ENCODE measurements at regions not wholly inside any gene's neighbourhood (a gene's known extent, or its start where the extent isn't known, plus 50 kb on each side); places are given as distances from the start of the nearest gene placed in this dataset.

- intact Hi-C loops (cut with DNase I): no loop called here
- Histone ChIP-seq H3K4me3 (no peak overlapping the region), H3K36me3 (no peaks in the 10 kb centered on the region), H3K9me3 (no peaks in the 10 kb centered on the region), H3K4me1 (peaks cover 0 to 9% (median 6%) of the 10 kb centered on the region in 4 donors), H3K27me3 (no peaks in the 10 kb centered on the region), H3K27ac (replicated peaks in 1 of 4) (no peak overlapping the region)
- TF ChIP-seq CTCF (IDR thresholded peaks at IDR 0.05) (no peak), POLR2A (IDR thresholded peaks at IDR 0.05; ENCODE audit: low read depth) (no peak), POLR2AphosphoS5 (IDR thresholded peaks at IDR 0.05) (no peak), EP300 (IDR thresholded peaks at IDR 0.05) (no peak)
- no peak for DNase-seq (ENCODE audit: extremely low spot score)
These were observed 316.5 kb upstream of the USP24 start for GRCh38 chr1:55531644-55532043.

GRCh38 chr1:55530749-55531478, 315.8 kb upstream of the USP24 start:
- no peak for TF ChIP-seq POLR2AphosphoS5 (IDR thresholded peaks at IDR 0.05)
- no peak for TF ChIP-seq EP300 (IDR thresholded peaks at IDR 0.05)
- TF ChIP-seq CTCF (IDR thresholded peaks at IDR 0.05): no peak
- TF ChIP-seq POLR2A (IDR thresholded peaks at IDR 0.05; ENCODE audit: low read depth): no peak
- peaks cover 0 to 1% (median 0%) of the 10 kb centered on the region in 4 donors for H3K4me1 ChIP-seq
- no peak overlapping the region for H3K27ac ChIP-seq (replicated peaks in 1 of 4)

GRCh38 chr1:55529017-55529416, 313.9 kb upstream of the USP24 start:
- WGBS: 93% methylated on average over 4 of the region's 4 CpGs
- intact Hi-C loops (cut with DNase I): no loop called here
- Histone ChIP-seq H3K4me3 (no peak overlapping the region), H3K27me3 (no peaks in the 10 kb centered on the region), H3K27ac (replicated peaks in 1 of 4) (no peak overlapping the region), H3K4me1 (no peaks in the 10 kb centered on the region), H3K36me3 (no peaks in the 10 kb centered on the region), H3K9me3 (no peaks in the 10 kb centered on the region)
- DNase-seq (ENCODE audit: extremely low spot score): no peak
- TF ChIP-seq POLR2AphosphoS5 (IDR thresholded peaks at IDR 0.05): no peak
- no peak for TF ChIP-seq CTCF (IDR thresholded peaks at IDR 0.05)
- TF ChIP-seq POLR2A (IDR thresholded peaks at IDR 0.05; ENCODE audit: low read depth): no peak

More at GRCh38 chr1:55530749-55531478, 315.8 kb upstream of the USP24 start:
- WGBS: 85% methylated on average over 3 of the region's 3 CpGs
- H3K4me3 ChIP-seq: no peak overlapping the region
- intact Hi-C loops (cut with DNase I): no loop called here
- no peaks in the 10 kb centered on the region for H3K27me3 ChIP-seq
- DNase-seq (ENCODE audit: extremely low spot score): no peak
- H3K9me3 ChIP-seq: no peaks in the 10 kb centered on the region
- H3K36me3 ChIP-seq: no peaks in the 10 kb centered on the region

GRCh38 chr1:55527831-55528230, 312.7 kb upstream of the USP24 start:
- intact Hi-C loops (cut with DNase I): no loop called here
- H3K9me3 ChIP-seq: no peaks in the 10 kb centered on the region
- TF ChIP-seq POLR2A (IDR thresholded peaks at IDR 0.05; ENCODE audit: low read depth) (no peak), EP300 (IDR thresholded peaks at IDR 0.05) (no peak), CTCF (IDR thresholded peaks at IDR 0.05) (no peak), POLR2AphosphoS5 (IDR thresholded peaks at IDR 0.05) (no peak)
- no peaks in the 10 kb centered on the region for H3K27me3 ChIP-seq
- no peak for DNase-seq (ENCODE audit: extremely low spot score)
- 93% methylated on average over 1 of the region's 1 CpG for WGBS
- no peaks in the 10 kb centered on the region for H3K4me1 ChIP-seq
- H3K4me3 ChIP-seq: no peak overlapping the region
- H3K27ac ChIP-seq (replicated peaks in 1 of 4): no peak overlapping the region
- H3K36me3 ChIP-seq: no peaks in the 10 kb centered on the region

- intact Hi-C loops (cut with DNase I): no loop called here
- DNase-seq (ENCODE audit: extremely low spot score): no peak
- Histone ChIP-seq H3K4me1 (no peaks in the 10 kb centered on the region), H3K36me3 (no peaks in the 10 kb centered on the region), H3K27me3 (no peaks in the 10 kb centered on the region), H3K9me3 (no peaks in the 10 kb centered on the region), H3K27ac (replicated peaks in 1 of 4) (no peak overlapping the region), H3K4me3 (no peak overlapping the region)
- no peak for TF ChIP-seq EP300 (IDR thresholded peaks at IDR 0.05)
- no peak for TF ChIP-seq POLR2A (IDR thresholded peaks at IDR 0.05; ENCODE audit: low read depth)
- TF ChIP-seq POLR2AphosphoS5 (IDR thresholded peaks at IDR 0.05): no peak
- 91% methylated on average over 3 of the region's 3 CpGs for WGBS
These were observed 311.6 kb upstream of the USP24 start for GRCh38 chr1:55526716-55527115.
